NB4 (cell line): ENCODE measurements at regions not wholly inside any gene's neighbourhood (a gene's known extent, or its start where the extent isn't known, plus 50 kb on each side); places are given as distances from the start of the nearest gene placed in this dataset.

ENCODE experiments used
- DNase-seq: peaks from one replicate; pipeline ENCODE4 v3.0.0; 2010; ENCODE audit warnings: low read depth
- H3K4me3 ChIP-seq: one replicate; pipeline ENCODE4 v1.5.1; 2011; ENCODE audit warnings: mild to moderate bottlenecking, low read depth, low read length, moderate library complexity
- CTCF ChIP-seq: IDR thresholded peaks from one replicate; pipeline ENCODE4 v1.5.1; 2012; ENCODE audit warnings: low read depth, low read length
- MAX ChIP-seq: IDR thresholded peaks from 2 replicates; pipeline ENCODE4 v1.6.1; 2011; ENCODE audit warnings: low read depth, low read length
- MYC ChIP-seq: IDR thresholded peaks from 2 replicates; pipeline ENCODE4 v1.6.1; 2011; ENCODE audit warnings: low read depth, low read length
- POLR2A ChIP-seq: IDR thresholded peaks from 2 replicates; pipeline ENCODE4 v1.6.1; 2011; ENCODE audit warnings: mild to moderate bottlenecking; ENCODE audit not compliant: insufficient read length; ENCODE audit errors: extremely low read depth

GRCh38 chr17:77553459-77554066 is 404.9 kb upstream of the TNRC6C start:
- DNase-seq: no peak
- no peak overlapping the region for H3K4me3 ChIP-seq
- TF ChIP-seq POLR2A (no peak), CTCF (no peak), MYC (no peak), MAX (no peak)

DNA sequence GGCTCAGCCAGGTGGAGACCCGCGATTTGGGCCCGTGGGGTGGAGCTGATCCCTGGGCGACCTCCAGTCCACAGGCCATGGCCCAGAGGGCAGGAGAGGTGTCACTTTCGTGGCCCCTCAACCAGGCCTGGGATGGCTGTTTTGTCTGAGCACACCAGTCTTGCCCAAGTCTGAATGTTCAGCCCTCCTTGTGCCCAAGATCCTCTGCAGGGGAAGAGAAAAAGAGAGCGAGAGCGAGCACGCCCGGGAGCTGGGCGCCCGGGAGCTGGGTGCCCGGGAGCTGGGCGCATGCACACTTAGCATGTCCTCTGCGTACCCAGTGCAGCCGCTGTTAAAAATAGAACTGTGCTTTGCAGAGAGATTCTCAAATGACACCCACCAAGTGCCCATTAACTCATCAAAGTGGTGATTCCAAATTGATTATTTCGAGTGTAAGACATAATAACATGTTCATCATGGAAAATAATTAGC is 403.3 kb upstream of the TNRC6C start:
- DNase-seq: no peak
- no peak for TF ChIP-seq POLR2A
- TF ChIP-seq CTCF: no peak
- TF ChIP-seq MYC: no peak
- no peak for TF ChIP-seq MAX
- no peak overlapping the region for H3K4me3 ChIP-seq

DNA sequence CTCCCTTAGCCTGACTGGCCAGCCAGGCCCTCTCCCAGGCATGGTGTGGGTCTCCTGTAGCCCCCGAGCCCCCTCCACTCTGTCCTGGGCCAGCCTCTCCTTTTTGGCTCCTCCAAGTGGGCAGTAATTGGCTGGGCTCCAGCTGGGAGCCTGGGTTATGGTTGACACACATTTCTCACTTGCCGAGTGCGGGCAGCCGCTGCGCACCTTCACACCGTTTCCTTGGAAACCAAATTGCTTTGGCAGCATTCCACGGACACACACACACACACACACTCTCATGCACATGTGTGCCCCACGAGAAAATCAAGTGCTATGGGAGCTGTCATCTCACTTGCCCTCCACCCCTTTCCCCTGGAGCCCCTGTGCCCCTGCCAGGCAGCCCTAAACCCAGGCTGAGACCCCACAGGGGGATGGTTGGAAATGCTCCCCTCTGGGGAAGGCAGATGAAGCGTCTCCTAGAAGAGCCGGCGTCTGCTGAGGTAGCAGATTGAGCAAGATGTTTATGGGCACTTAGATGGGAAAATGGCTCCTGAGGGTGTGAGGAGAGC is 402.7 kb upstream of the TNRC6C start:
- DNase-seq: no peak
- H3K4me3 ChIP-seq: no peak overlapping the region
- TF ChIP-seq MAX (no peak), POLR2A (no peak), MYC (no peak), CTCF (no peak)

DNA sequence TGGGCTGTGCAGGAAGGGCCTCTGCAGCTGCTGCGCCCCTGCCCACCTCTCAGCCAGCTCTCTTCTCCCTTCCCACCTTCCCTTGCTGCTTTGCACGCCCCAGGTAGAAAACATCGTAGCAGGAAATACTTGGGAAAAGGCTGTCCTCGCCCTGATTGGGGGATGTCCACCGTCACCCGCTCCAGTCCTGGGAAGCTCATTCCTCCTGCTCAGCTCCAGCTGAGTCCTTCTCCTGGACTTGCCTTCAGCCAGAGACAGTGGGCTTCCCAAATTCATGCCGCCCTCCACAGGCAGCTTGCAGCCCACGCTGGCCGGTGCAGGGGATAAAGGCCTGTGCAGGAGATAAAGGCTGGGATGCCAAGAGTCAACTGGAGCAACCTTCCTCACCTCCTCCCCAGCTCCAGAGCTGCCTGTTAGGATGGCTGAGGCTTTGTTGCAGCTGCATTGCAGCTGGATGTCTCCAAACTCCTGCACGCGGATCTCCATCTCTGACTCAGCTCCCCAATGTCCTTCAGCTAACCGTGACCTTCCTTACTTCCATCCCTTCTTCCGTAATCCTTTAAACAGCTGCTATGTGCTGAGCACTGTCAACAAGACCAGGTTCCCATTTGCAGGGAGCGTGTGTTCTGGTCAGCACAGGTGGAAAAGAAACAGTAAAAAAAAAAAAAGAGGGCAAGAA is 402.0 kb upstream of the TNRC6C start:
- no peak for DNase-seq
- H3K4me3 ChIP-seq: no peak overlapping the region
- TF ChIP-seq CTCF (no peak), MAX (no peak), MYC (no peak), POLR2A (no peak)

DNA sequence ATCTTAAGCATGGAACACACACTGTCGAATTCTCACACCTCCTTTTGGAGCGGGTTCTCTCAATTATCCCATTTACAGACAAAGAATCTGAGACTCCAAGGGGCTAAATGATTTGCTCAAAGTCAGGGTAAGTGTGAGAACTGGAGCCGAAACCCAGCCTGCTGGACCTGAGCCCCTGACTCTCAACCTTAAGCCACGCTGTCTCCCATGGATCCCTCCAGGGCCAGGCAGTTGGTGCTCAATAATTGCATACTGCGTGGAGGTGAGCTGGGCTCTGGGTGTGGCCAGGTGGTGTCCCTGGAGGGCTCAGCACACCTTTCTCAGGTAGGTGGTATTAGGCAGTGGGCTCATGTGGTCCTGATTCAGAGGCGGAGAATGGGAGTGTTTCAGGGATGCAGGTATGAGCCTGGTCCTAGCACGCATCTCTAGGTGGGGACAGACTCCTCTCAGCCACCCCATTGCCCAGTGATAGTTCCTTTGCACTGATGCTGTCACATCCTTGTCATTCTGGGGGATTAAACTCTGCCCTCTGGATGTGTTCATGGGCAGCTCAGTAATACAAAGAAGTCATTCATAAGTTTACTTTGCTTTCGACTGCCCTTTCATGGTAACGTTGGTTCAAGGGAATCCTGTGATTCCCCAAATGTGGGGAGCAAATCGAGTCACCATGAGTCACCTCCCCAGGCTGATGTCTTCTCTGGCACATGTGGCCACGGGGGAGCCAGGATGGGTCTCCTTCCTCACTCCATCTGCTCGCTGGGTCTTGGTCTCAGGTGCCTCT is 399.5 kb upstream of the TNRC6C start:
- H3K4me3 ChIP-seq: no peak overlapping the region
- DNase-seq: no peak
- TF ChIP-seq MYC (no peak), CTCF (no peak)
